ENCODE measurements at regions not wholly inside any gene's neighbourhood (a gene's known extent, or its start where the extent isn't known, plus 50 kb on each side); places are given as distances from the start of the nearest gene placed in this dataset.

DNA sequence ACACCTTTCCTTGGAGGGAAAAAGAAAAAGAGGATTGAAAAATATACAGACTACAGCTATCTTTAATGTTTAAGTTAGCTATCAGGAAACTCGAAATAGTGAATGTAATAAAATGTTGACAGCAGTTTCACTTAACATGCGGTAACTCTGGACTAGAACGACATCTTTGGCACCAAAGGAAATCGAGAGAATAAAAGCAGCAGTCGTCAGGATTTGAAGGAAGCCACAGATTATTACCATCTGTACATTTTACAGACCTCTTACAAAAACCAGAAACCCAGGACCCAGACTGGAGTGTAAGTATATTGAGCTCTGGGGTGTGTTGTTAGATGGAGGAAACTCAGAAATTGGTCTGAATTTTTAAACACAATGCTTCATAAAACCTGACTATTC is 51.6 kb upstream of the STOX2 start:
- TF ChIP-seq, protein P1, sequence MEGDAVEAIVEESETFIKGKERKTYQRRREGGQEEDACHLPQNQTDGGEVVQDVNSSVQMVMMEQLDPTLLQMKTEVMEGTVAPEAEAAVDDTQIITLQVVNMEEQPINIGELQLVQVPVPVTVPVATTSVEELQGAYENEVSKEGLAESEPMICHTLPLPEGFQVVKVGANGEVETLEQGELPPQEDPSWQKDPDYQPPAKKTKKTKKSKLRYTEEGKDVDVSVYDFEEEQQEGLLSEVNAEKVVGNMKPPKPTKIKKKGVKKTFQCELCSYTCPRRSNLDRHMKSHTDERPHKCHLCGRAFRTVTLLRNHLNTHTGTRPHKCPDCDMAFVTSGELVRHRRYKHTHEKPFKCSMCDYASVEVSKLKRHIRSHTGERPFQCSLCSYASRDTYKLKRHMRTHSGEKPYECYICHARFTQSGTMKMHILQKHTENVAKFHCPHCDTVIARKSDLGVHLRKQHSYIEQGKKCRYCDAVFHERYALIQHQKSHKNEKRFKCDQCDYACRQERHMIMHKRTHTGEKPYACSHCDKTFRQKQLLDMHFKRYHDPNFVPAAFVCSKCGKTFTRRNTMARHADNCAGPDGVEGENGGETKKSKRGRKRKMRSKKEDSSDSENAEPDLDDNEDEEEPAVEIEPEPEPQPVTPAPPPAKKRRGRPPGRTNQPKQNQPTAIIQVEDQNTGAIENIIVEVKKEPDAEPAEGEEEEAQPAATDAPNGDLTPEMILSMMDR (IDR thresholded peaks at IDR 0.05): no peak
- no peak for TF ChIP-seq POLR2A (IDR thresholded peaks at IDR 0.05; ENCODE audit: low read depth)
